SU-DHL-6 (cell line): ENCODE measurements at regions not wholly inside any gene's neighbourhood (a gene's known extent, or its start where the extent isn't known, plus 50 kb on each side); places are given as distances from the start of the nearest gene placed in this dataset.

Experiments
- EZH2phosphoT487 ChIP-seq: fragments of 200-600 bp; sonication (generic), shearing (Covaris generic); conservative IDR thresholded peaks from 2 replicates; pipeline ENCODE4 v1.6.1; 2018; ENCODE audit warnings: mild to moderate bottlenecking, antibody characterized with exemption, low read length, moderate library complexity, mixed read lengths
- TF ChIP-seq, protein P1 (sequence below): fragments of 200-600 bp; sonication (generic); IDR thresholded peaks from one replicate; pipeline ENCODE4 v1.5.1; 2017; ENCODE audit warnings: antibody characterized with exemption, mild to moderate bottlenecking, low read length, moderate library complexity; ENCODE audit not compliant: insufficient read depth, poor library complexity, severe bottlenecking

DNA sequence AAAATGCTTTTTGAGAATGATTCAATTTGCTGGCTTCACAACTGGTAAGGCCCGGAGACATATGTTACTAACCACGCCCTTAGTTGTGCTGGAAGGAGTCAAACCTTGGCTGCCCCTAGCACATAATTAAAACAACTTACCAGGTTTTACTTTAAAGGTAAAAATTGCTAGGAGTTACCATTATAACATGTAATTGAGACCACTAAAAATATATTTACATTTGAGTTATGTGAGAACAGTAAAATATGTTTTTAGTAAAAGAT is 435.6 kb upstream of the CDH9 start:
- TF ChIP-seq, protein P1, sequence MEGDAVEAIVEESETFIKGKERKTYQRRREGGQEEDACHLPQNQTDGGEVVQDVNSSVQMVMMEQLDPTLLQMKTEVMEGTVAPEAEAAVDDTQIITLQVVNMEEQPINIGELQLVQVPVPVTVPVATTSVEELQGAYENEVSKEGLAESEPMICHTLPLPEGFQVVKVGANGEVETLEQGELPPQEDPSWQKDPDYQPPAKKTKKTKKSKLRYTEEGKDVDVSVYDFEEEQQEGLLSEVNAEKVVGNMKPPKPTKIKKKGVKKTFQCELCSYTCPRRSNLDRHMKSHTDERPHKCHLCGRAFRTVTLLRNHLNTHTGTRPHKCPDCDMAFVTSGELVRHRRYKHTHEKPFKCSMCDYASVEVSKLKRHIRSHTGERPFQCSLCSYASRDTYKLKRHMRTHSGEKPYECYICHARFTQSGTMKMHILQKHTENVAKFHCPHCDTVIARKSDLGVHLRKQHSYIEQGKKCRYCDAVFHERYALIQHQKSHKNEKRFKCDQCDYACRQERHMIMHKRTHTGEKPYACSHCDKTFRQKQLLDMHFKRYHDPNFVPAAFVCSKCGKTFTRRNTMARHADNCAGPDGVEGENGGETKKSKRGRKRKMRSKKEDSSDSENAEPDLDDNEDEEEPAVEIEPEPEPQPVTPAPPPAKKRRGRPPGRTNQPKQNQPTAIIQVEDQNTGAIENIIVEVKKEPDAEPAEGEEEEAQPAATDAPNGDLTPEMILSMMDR, result no peak
- no peak for TF ChIP-seq EZH2phosphoT487
